ENCODE measurements at regions not wholly inside any gene's neighbourhood (a gene's known extent, or its start where the extent isn't known, plus 50 kb on each side); places are given as distances from the start of the nearest gene placed in this dataset.

- no peak for TF ChIP-seq CTCF (conservative IDR thresholded peaks at IDR 0.05; ENCODE audit: low read length)
- no peak for TF ChIP-seq EZH2phosphoT487 (IDR thresholded peaks at IDR 0.05; ENCODE audit: borderline replicate concordance, low read depth, low read length)
Measured at GRCh38 chr1:215376544-215377264, 190.4 kb upstream of the KCTD3 start.

Measured in OCI-LY7 (cell line).